ENCODE measurements at regions not wholly inside any gene's neighbourhood (a gene's known extent, or its start where the extent isn't known, plus 50 kb on each side); places are given as distances from the start of the nearest gene placed in this dataset.

GRCh38 chr1:69506721-69507120 lies 61.0 kb upstream of the LRRC7 start:
- Histone ChIP-seq H3K79me2 (ENCODE audit: insufficient read depth, low read length) (no peaks in the 10 kb centered on the region), H3K4me1 (ENCODE audit: insufficient read depth, low read length, severe bottlenecking) (no peaks in the 10 kb centered on the region), H3K27ac (ENCODE audit: low read depth, low read length, poor library complexity, severe bottlenecking) (no peak overlapping the region), H3K36me3 (ENCODE audit: insufficient read depth, low read length) (no peaks in the 10 kb centered on the region), H3K27me3 (ENCODE audit: insufficient read depth, low read length) (no peaks in the 10 kb centered on the region), H3K4me3 (ENCODE audit: low read depth, low read length, poor library complexity, severe bottlenecking) (no peak overlapping the region), H3K4me2 (ENCODE audit: low read length) (no peak overlapping the region), H3K9ac (ENCODE audit: low read length) (no peak overlapping the region), H2AFZ (ENCODE audit: low read length) (no peak overlapping the region), H3F3A (ENCODE audit: insufficient read depth, low read length) (no peaks in the 10 kb centered on the region), H4K20me1 (ENCODE audit: insufficient read depth, low read length) (no peaks in the 10 kb centered on the region), H3K9me2 (ENCODE audit: low read depth, low read length) (no peaks in the 10 kb centered on the region), H3K9me3 (ENCODE audit: low read length) (no peaks in the 10 kb centered on the region)
- TF ChIP-seq EZH2 (IDR thresholded peaks at IDR 0.05; ENCODE audit: borderline replicate concordance, low read length) (no peak), CTCF (IDR thresholded peaks at IDR 0.05; ENCODE audit: low read length) (no peak)

DNA sequence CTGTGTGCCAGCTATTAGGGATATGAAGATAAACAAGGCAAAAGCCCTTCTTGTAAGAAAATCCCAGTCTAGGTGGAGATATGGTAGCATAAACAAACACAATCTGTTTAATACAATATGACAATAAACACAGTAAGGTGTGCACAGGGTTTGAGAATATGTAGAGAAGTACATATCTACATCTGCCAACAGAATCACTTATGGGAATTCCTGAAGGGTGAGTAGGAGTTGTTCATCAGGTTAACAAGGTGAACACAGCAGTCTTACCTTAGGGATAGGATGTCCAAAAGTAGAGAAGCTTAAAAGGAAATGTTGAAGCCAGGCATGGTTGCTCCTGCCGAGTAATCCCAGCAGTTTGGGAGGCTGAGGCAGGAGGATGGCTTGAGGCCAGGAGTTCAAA lies 57.7 kb upstream of the LRRC7 start:
- Histone ChIP-seq H3K4me3 (ENCODE audit: low read depth, low read length, poor library complexity, severe bottlenecking) (no peak overlapping the region), H3K4me1 (ENCODE audit: insufficient read depth, low read length, severe bottlenecking) (no peaks in the 10 kb centered on the region), H3K9ac (ENCODE audit: low read length) (no peak overlapping the region), H2AFZ (ENCODE audit: low read length) (no peak overlapping the region), H3K4me2 (ENCODE audit: low read length) (no peak overlapping the region), H3K9me2 (ENCODE audit: low read depth, low read length) (no peaks in the 10 kb centered on the region), H3K36me3 (ENCODE audit: insufficient read depth, low read length) (no peaks in the 10 kb centered on the region), H3K79me2 (ENCODE audit: insufficient read depth, low read length) (no peaks in the 10 kb centered on the region), H3K27me3 (ENCODE audit: insufficient read depth, low read length) (no peaks in the 10 kb centered on the region), H3K9me3 (ENCODE audit: low read length) (no peaks in the 10 kb centered on the region), H3F3A (ENCODE audit: insufficient read depth, low read length) (no peaks in the 10 kb centered on the region), H4K20me1 (ENCODE audit: insufficient read depth, low read length) (no peaks in the 10 kb centered on the region), H3K27ac (ENCODE audit: low read depth, low read length, poor library complexity, severe bottlenecking) (no peak overlapping the region)
- no peak for TF ChIP-seq EZH2 (IDR thresholded peaks at IDR 0.05; ENCODE audit: borderline replicate concordance, low read length)
- TF ChIP-seq CTCF (IDR thresholded peaks at IDR 0.05; ENCODE audit: low read length): no peak

DNA sequence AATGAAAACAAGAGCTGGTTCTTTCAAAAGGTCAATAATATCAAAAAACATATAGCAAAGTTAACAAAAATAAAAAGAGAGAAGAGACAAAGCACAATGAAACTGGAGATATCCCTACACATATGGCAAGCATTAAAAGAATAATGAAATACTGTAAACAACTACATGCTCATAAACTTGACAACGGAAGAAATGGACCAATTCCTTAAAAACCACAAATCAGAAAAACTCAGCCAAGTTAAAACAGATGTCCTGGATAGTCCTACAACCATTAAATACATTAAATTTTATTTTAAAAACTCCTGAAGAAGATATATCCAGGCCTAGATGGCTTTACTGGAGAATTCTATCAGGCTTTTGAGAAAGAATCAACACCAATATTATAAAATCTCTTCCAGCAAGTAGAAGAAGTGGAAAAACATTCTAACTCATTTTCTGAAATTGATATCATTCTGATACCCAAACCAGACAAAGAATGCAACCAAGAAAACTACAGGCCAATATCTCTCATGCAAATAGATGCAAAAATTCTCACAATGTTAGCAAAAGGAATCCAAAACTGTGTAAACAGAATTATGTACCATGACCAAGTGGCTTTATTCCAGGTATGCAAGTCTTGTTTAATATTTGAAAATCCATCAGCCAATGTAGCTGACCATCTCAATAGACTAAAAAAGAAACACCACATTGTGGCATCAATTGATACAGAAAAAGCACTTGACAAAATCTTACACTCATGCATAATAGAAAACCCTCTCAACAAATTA lies 56.1 kb upstream of the LRRC7 start:
- Histone ChIP-seq H3K36me3 (ENCODE audit: insufficient read depth, low read length) (no peaks in the 10 kb centered on the region), H3K79me2 (ENCODE audit: insufficient read depth, low read length) (no peaks in the 10 kb centered on the region), H3K27me3 (ENCODE audit: insufficient read depth, low read length) (no peaks in the 10 kb centered on the region), H3K9me3 (ENCODE audit: low read length) (no peaks in the 10 kb centered on the region), H4K20me1 (ENCODE audit: insufficient read depth, low read length) (no peaks in the 10 kb centered on the region), H3K4me1 (ENCODE audit: insufficient read depth, low read length, severe bottlenecking) (no peaks in the 10 kb centered on the region), H3K4me3 (ENCODE audit: low read depth, low read length, poor library complexity, severe bottlenecking) (no peak overlapping the region), H3K27ac (ENCODE audit: low read depth, low read length, poor library complexity, severe bottlenecking) (no peak overlapping the region), H3K9ac (ENCODE audit: low read length) (no peak overlapping the region), H3F3A (ENCODE audit: insufficient read depth, low read length) (no peaks in the 10 kb centered on the region), H3K4me2 (ENCODE audit: low read length) (no peak overlapping the region), H3K9me2 (ENCODE audit: low read depth, low read length) (no peaks in the 10 kb centered on the region), H2AFZ (ENCODE audit: low read length) (no peak overlapping the region)
- TF ChIP-seq CTCF (IDR thresholded peaks at IDR 0.05; ENCODE audit: low read length) (no peak), EZH2 (IDR thresholded peaks at IDR 0.05; ENCODE audit: borderline replicate concordance, low read length) (no peak)
